Nephron (organoid): ENCODE measurements at regions not wholly inside any gene's neighbourhood (a gene's known extent, or its start where the extent isn't known, plus 50 kb on each side); places are given as distances from the start of the nearest gene placed in this dataset.

ENCODE experiments used
- H3K27ac Mint-ChIP-seq, 3 experiments: 2 replicates each; pipeline ENCODE4 v1.8.0; 2020; ENCODE audit warnings: mixed read lengths in 3 of 3, mild to moderate bottlenecking in 2 of 3, moderate library complexity in 1 of 3
- H3K27me3 Mint-ChIP-seq: 2 replicates; pipeline ENCODE4 v1.8.0; 2021; ENCODE audit warnings: low read depth, mild to moderate bottlenecking, moderate library complexity, mixed read lengths
- H3K36me3 Mint-ChIP-seq: 2 replicates; pipeline ENCODE4 v1.8.0; 2020; ENCODE audit warnings: low read depth, mixed read lengths
- H3K4me1 Mint-ChIP-seq: 2 replicates; pipeline ENCODE4 v1.8.0; 2020; ENCODE audit warnings: mixed read lengths
- H3K4me3 Mint-ChIP-seq, 3 experiments: 2 replicates each; pipeline ENCODE4 v1.8.0; 2020; ENCODE audit warnings: mild to moderate bottlenecking in 3 of 3, mixed read lengths in 3 of 3, moderate library complexity in 2 of 3
- H3K9me3 Mint-ChIP-seq: 2 replicates; pipeline ENCODE4 v1.8.0; 2020; ENCODE audit warnings: mixed read lengths
- CTCF ChIP-seq, 3 experiments: fragments of 200-600 bp; sonication (generic); IDR thresholded peaks; one replicate each; pipeline ENCODE4 v1.5.0; 2021; ENCODE audit warnings: antibody characterized with exemption in 3 of 3; ENCODE audit not compliant: unreplicated experiment in 3 of 3

GRCh38 chr1:34378968-34379856 is 202.5 kb downstream of the C1orf94 start:
- no peak for TF ChIP-seq CTCF (IDR thresholded peaks at IDR 0.05; ENCODE audit: unreplicated experiment in 3 of 3)
- H3K4me3 Mint-ChIP-seq = peak overlapping the region in 1 of 3 experiments; percentile 8
- no peaks in the 10 kb centered on the region for H3K9me3 Mint-ChIP-seq
- H3K27me3 Mint-ChIP-seq = peaks cover 17% of the 10 kb centered on the region
- H3K36me3 Mint-ChIP-seq = no peaks in the 10 kb centered on the region
- H3K27ac Mint-ChIP-seq = peak overlapping the region in 1 of 3 experiments; percentile 72
- peaks cover 34% of the 10 kb centered on the region for H3K4me1 Mint-ChIP-seq

GRCh38 chr1:34379911-34380310 is 203.2 kb downstream of the C1orf94 start:
- Mint-ChIP-seq H3K27me3 (peaks cover 17% of the 10 kb centered on the region), H3K9me3 (no peaks in the 10 kb centered on the region), H3K4me3 (peak overlapping the region in 1 of 3 experiments; percentile 8), H3K36me3 (no peaks in the 10 kb centered on the region), H3K27ac (peak overlapping the region in 1 of 3 experiments; percentile 72), H3K4me1 (peaks cover 34% of the 10 kb centered on the region)
- no peak for TF ChIP-seq CTCF (IDR thresholded peaks at IDR 0.05; ENCODE audit: unreplicated experiment in 3 of 3)

GRCh38 chr1:34380526-34381124 is 203.9 kb downstream of the C1orf94 start:
- Mint-ChIP-seq H3K4me1 (peaks cover 34% of the 10 kb centered on the region), H3K4me3 (no peak overlapping the region), H3K9me3 (no peaks in the 10 kb centered on the region), H3K27ac (no peak overlapping the region), H3K36me3 (no peaks in the 10 kb centered on the region), H3K27me3 (peaks cover 17% of the 10 kb centered on the region)
- no peak for TF ChIP-seq CTCF (IDR thresholded peaks at IDR 0.05; ENCODE audit: unreplicated experiment in 3 of 3)

- H3K27me3 Mint-ChIP-seq = no peaks in the 10 kb centered on the region
- no peak for TF ChIP-seq CTCF (IDR thresholded peaks at IDR 0.05; ENCODE audit: unreplicated experiment in 3 of 3)
Observed at GRCh38 chr1:34389974-34390373, 213.3 kb downstream of the C1orf94 start.

GRCh38 chr1:34396042-34396441 is 219.3 kb downstream of the C1orf94 start:
- no peak overlapping the region for H3K4me3 Mint-ChIP-seq
- H3K4me1 Mint-ChIP-seq = no peaks in the 10 kb centered on the region
- no peak overlapping the region for H3K27ac Mint-ChIP-seq
- H3K27me3 Mint-ChIP-seq = no peaks in the 10 kb centered on the region
- no peak for TF ChIP-seq CTCF (IDR thresholded peaks at IDR 0.05; ENCODE audit: unreplicated experiment in 3 of 3)
- H3K36me3 Mint-ChIP-seq = no peaks in the 10 kb centered on the region
- peaks cover 8% of the 10 kb centered on the region for H3K9me3 Mint-ChIP-seq

More at GRCh38 chr1:34389974-34390373, 213.3 kb downstream of the C1orf94 start:
- peaks cover 25% of the 10 kb centered on the region for H3K9me3 Mint-ChIP-seq
- no peaks in the 10 kb centered on the region for H3K4me1 Mint-ChIP-seq
- peaks cover 3% of the 10 kb centered on the region for H3K36me3 Mint-ChIP-seq
- H3K4me3 Mint-ChIP-seq = no peak overlapping the region
- no peak overlapping the region for H3K27ac Mint-ChIP-seq
